ENCODE measurements at regions not wholly inside any gene's neighbourhood (a gene's known extent, or its start where the extent isn't known, plus 50 kb on each side); places are given as distances from the start of the nearest gene placed in this dataset.

- TF ChIP-seq CTCF (IDR thresholded peaks at IDR 0.05) = no peak
- no peak for TF ChIP-seq POLR2AphosphoS5 (IDR thresholded peaks at IDR 0.05; ENCODE audit: insufficient read depth in 1 of 2, low read depth in 1 of 2)
Observed at GRCh38 chr2:481388-481787, 193.5 kb upstream of the ALKAL2 start.

Measured in vagina (tissue), 2 donors.